BLaER1 treated with 17β-estradiol and CSF1 and Interleukin-3, amounts not matched to agents 10 nM and 100 nM (cell line): ENCODE measurements at regions not wholly inside any gene's neighbourhood (a gene's known extent, or its start where the extent isn't known, plus 50 kb on each side); places are given as distances from the start of the nearest gene placed in this dataset.
A peak's percentile ranks its signal among the peaks of the same experiment; 100 is the strongest.

Experiments
- H3K27ac ChIP-seq, 11 experiments: shearing (Covaris generic); formaldehyde crosslinking; 2 replicates each; pipeline ENCODE4 v1.8.1; 2022
- H3K27me3 ChIP-seq, 11 experiments: shearing (Covaris generic); formaldehyde crosslinking; 2 replicates each; pipeline ENCODE4 v1.8.1; 2022
- H3K36me3 ChIP-seq, 11 experiments: shearing (Covaris generic); formaldehyde crosslinking; 2 replicates each; pipeline ENCODE4 v1.8.1; 2022
- H3K4me1 ChIP-seq, 10 experiments: shearing (Covaris generic); formaldehyde crosslinking; 2 replicates each; pipeline ENCODE4 v1.8.1; 2022
- H3K4me2 ChIP-seq, 11 experiments: shearing (Covaris generic); formaldehyde crosslinking; 2 replicates each; pipeline ENCODE4 v1.8.1; 2022
- H3K4me3 ChIP-seq, 10 experiments: shearing (Covaris generic); formaldehyde crosslinking; 2 replicates each; pipeline ENCODE4 v1.8.1; 2022
- H3K9ac ChIP-seq, 11 experiments: shearing (Covaris generic); formaldehyde crosslinking; 2 replicates each; pipeline ENCODE4 v1.8.1; 2022
- H3K9me3 ChIP-seq, 11 experiments: shearing (Covaris generic); formaldehyde crosslinking; replicated peaks in 1 of 11; 2 replicates each; pipeline ENCODE4 v1.8.1; 2022
- H4K20me1 ChIP-seq, 11 experiments: shearing (Covaris generic); formaldehyde crosslinking; 2 replicates each; pipeline ENCODE4 v1.8.1; 2022
- Cebpa-rat ChIP-seq, 11 experiments: shearing (Covaris generic); IDR thresholded peaks; 2 replicates each; pipeline ENCODE4 v1.8.1; 2022

DNA sequence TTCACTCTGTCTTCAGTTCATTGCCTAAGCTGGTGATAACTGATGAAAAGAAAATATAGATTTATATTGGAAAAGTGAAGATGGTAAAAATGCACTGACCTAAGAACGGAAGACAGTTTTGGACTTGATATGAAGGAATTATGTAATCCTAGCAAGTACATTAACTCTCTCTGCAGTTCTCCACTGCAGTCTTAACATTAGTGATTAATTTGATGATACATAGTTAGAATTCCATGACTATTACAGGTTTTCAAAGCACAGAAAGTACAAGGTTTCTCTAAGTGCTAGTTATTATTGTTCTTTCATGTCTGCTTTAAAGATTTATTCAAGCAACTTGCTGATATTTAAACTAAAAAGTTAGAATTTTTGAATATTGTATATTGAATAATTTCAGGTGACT lies 1591.7 kb upstream of the ADGRL3 start:
- no peak overlapping the region for H3K4me2 ChIP-seq
- H3K4me3 ChIP-seq = no peak overlapping the region
- no peak for TF ChIP-seq Cebpa-rat (IDR thresholded peaks at IDR 0.05)

DNA sequence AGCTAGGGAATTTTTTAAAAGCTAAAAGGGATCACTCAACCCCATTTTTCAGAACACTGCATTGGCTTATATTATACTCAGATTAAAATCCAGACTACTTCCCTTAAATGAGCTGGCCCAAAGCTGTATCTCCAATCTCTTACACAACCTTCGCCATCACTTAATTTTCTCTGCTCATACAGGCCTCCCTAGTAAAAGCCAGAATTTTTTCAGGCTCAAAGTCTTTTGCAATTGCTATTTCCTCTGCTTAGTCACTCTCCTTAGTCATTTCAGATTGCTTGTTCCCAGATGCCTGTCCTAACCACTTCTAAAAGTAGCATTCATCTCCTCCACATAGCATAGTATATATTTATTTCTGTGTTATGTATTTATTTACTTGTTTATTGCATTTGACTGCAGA lies 1587.9 kb upstream of the ADGRL3 start:
- Histone ChIP-seq H3K36me3 (no peaks in the 10 kb centered on the region), H3K4me2 (peak overlapping the region in 6 of 11 experiments; percentile 2 to 63 (median 40); a peak in 8 of 22 replicates), H3K27ac (peak overlapping the region in 4 of 11 experiments; percentile 12 to 55 (median 40); a peak in 5 of 22 replicates), H3K4me3 (no peak overlapping the region), H3K27me3 (no peaks in the 10 kb centered on the region), H3K9me3 (no peaks in the 10 kb centered on the region), H3K9ac (no peak overlapping the region; a peak in 1 of 22 replicates), H3K4me1 (peaks cover 0 to 15% (median 2%) of the 10 kb centered on the region in 10 experiments; a peak in 10 of 20 replicates), H4K20me1 (no peaks in the 10 kb centered on the region)
- TF ChIP-seq Cebpa-rat (IDR thresholded peaks at IDR 0.05) = no peak; a peak in 3 of 22 replicates

More for the DNA sequence above, 1591.7 kb upstream of the ADGRL3 start:
- H3K27me3 ChIP-seq = no peaks in the 10 kb centered on the region
- peaks cover 0 to 19% (median 2%) of the 10 kb centered on the region in 10 experiments; a peak in 10 of 20 replicates for H3K4me1 ChIP-seq
- no peaks in the 10 kb centered on the region for H3K9me3 ChIP-seq
- no peaks in the 10 kb centered on the region for H4K20me1 ChIP-seq
- no peaks in the 10 kb centered on the region for H3K36me3 ChIP-seq
- no peak overlapping the region for H3K27ac ChIP-seq
- H3K9ac ChIP-seq = no peak overlapping the region

DNA sequence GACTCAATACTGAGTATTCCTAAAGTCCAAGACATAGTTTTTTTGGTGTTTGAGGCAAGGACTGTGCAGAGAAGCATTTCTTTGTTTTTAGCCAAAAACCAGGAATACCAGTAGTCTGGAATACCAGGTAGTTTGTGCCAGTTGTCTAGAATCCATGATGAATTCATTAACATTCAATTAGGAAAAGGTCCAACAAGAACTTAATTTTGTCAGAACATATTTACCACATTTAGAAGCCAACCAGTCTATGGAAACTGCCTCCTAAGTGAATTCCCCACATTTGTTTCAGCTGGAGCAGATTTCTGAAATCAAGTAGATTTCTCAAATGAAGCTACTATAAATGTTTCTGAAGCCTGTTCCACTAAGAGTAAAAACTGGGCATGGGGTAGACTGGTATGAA lies 1584.8 kb upstream of the ADGRL3 start:
- Histone ChIP-seq H3K27ac (no peak overlapping the region), H3K4me2 (no peak overlapping the region), H4K20me1 (no peaks in the 10 kb centered on the region), H3K9ac (no peak overlapping the region), H3K27me3 (no peaks in the 10 kb centered on the region), H3K9me3 (no peaks in the 10 kb centered on the region), H3K36me3 (no peaks in the 10 kb centered on the region), H3K4me3 (no peak overlapping the region), H3K4me1 (peaks cover 0 to 15% (median 2%) of the 10 kb centered on the region in 10 experiments; a peak in 10 of 20 replicates)
- no peak for TF ChIP-seq Cebpa-rat (IDR thresholded peaks at IDR 0.05)

DNA sequence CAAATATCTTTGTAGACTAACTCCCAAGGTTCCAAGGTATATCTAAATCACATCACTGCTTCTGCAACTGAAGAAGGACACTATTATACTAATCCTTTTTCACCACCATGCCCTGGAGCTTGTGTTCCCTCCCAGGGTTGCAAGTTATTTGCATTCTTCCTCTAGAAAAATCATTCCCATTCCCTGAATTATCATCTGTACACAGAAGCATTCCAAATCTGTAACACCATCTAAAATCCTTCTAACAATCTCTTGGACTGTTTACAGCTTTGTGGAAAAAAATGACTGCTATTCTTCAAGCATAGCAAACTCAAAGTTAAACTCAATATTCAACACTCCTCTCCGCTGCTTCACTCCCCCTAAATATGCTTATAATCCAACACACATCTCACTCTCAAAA lies 1570.8 kb upstream of the ADGRL3 start:
- TF ChIP-seq Cebpa-rat (IDR thresholded peaks at IDR 0.05) = no peak
- Histone ChIP-seq H3K27ac (no peak overlapping the region), H3K4me3 (no peak overlapping the region), H4K20me1 (no peaks in the 10 kb centered on the region), H3K9me3 (no peaks in the 10 kb centered on the region), H3K4me2 (no peak overlapping the region), H3K9ac (no peak overlapping the region), H3K4me1 (no peaks in the 10 kb centered on the region), H3K36me3 (no peaks in the 10 kb centered on the region), H3K27me3 (no peaks in the 10 kb centered on the region)

DNA sequence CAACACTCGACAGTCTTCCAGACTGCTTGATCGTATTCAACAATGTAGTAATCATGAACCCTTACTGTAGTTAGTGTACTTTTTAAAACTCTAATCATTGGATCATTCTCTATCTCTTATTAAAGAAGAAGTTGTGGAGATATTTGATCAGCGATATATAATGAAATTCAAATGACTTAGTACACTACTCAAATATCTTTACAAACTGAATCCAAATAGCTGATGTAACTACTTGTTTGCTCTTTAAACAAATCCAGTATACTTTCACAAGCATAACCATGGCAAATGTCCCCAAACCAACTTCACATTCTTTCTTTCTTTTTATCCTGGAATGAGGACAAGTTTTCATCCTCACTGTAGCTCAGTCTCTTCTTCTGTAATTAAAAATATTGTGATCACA lies 1569.9 kb upstream of the ADGRL3 start:
- Histone ChIP-seq H3K4me1 (no peaks in the 10 kb centered on the region), H3K9ac (no peak overlapping the region), H3K27me3 (no peaks in the 10 kb centered on the region), H4K20me1 (no peaks in the 10 kb centered on the region), H3K4me3 (no peak overlapping the region), H3K36me3 (no peaks in the 10 kb centered on the region), H3K27ac (no peak overlapping the region), H3K4me2 (no peak overlapping the region), H3K9me3 (no peaks in the 10 kb centered on the region)
- no peak for TF ChIP-seq Cebpa-rat (IDR thresholded peaks at IDR 0.05)

DNA sequence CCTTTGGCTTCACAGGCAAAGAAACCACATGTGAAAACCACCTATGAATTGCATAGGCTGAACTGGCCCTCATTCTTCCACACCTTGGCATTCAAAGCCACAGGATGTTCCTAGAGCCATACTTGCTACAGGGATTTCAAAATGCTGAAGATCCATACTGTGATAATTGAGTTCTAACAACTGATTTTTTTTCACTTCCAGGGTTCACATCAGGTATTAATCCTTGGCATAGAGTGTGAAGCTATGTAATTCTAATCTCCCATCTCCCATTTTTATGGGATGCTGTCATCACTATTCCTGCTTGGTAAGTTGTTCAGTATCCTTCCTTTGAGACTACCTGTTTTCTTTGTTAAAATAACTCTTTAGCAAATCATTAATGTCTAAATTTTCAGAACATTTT lies 1569.2 kb upstream of the ADGRL3 start:
- no peaks in the 10 kb centered on the region for H3K27me3 ChIP-seq
- H3K4me1 ChIP-seq = no peaks in the 10 kb centered on the region
- no peak overlapping the region for H3K27ac ChIP-seq
- H4K20me1 ChIP-seq = no peaks in the 10 kb centered on the region
- no peaks in the 10 kb centered on the region for H3K9me3 ChIP-seq
- H3K4me3 ChIP-seq = no peak overlapping the region
- no peak overlapping the region for H3K9ac ChIP-seq
- TF ChIP-seq Cebpa-rat (IDR thresholded peaks at IDR 0.05) = no peak
- H3K4me2 ChIP-seq = no peak overlapping the region
- no peaks in the 10 kb centered on the region for H3K36me3 ChIP-seq

DNA sequence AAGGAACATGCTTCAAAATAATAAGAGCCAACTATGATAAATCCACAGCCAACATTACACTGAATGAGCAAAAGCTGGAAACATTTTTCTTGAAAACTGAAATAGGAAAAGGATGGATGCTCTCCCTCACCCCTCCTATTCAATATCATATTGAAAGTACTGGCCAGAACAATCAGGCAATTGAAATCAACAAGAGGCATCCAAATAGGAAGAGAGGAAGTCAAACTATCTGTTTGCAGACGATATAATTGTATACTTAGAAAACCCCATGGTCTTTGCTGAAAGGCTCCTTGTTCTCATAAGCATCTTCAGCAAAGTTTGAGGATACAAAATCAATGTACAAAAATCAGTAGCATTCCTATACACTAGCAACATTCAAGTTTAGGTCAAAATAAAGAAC lies 1562.5 kb upstream of the ADGRL3 start:
- no peaks in the 10 kb centered on the region for H3K4me1 ChIP-seq
- no peak overlapping the region for H3K27ac ChIP-seq
- H3K9me3 ChIP-seq = peaks cover 0 to 7% (median 0%) of the 10 kb centered on the region in 11 experiments; a peak in 2 of 22 replicates
- H3K4me3 ChIP-seq = no peak overlapping the region
- no peak for TF ChIP-seq Cebpa-rat (IDR thresholded peaks at IDR 0.05)
- H3K9ac ChIP-seq = no peak overlapping the region
- no peaks in the 10 kb centered on the region for H4K20me1 ChIP-seq
- no peaks in the 10 kb centered on the region for H3K27me3 ChIP-seq
- H3K36me3 ChIP-seq = no peaks in the 10 kb centered on the region
- no peak overlapping the region for H3K4me2 ChIP-seq

DNA sequence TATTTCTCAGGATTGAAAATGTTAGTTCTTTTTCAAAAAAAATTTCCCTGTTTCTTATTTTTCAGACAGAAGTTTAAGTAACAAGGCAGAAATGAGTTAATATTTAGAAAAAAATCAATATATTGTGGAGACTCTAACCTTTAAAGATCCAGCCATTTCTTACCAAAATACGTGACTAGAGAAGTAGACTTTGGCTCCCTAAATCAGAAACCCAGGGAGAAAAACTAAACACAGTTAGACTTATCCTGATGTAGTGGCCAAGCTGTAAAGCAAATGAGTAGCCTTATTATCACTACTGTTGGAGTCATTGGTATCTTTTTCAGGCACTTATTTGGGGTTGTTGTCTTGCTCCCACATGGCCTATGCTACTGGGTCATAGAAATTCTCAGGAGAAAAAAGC lies 1556.4 kb upstream of the ADGRL3 start:
- Histone ChIP-seq H3K27ac (no peak overlapping the region), H3K36me3 (no peaks in the 10 kb centered on the region), H3K4me2 (no peak overlapping the region), H4K20me1 (no peaks in the 10 kb centered on the region), H3K4me1 (peaks cover 0 to 5% (median 0%) of the 10 kb centered on the region in 10 experiments; a peak in 1 of 20 replicates), H3K9me3 (peaks cover 0 to 7% (median 0%) of the 10 kb centered on the region in 11 experiments; a peak in 2 of 22 replicates), H3K4me3 (no peak overlapping the region), H3K9ac (no peak overlapping the region), H3K27me3 (no peaks in the 10 kb centered on the region)
- TF ChIP-seq Cebpa-rat (IDR thresholded peaks at IDR 0.05) = no peak

DNA sequence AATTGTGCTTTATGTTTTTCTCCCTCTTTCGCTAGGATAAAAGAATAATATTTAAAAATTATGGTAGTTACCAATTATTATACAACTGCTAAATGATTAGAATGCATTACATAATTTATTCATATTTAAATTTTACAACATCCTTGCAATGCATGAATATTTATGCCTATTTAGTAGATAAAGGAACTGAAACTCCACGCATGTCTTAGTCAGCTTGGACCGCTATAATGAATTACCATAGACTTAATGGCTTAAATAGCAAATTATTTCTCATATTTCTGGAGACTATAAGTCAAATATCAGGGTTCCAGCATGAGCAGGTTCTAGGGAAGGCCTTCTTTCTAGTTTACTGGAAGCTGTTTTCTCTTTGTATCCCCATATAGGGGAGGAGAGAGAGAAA lies 1555.4 kb upstream of the ADGRL3 start:
- H3K4me2 ChIP-seq = no peak overlapping the region
- H3K36me3 ChIP-seq = no peaks in the 10 kb centered on the region
- H3K4me1 ChIP-seq = peaks cover 0 to 5% (median 0%) of the 10 kb centered on the region in 10 experiments; a peak in 2 of 20 replicates
- no peaks in the 10 kb centered on the region for H4K20me1 ChIP-seq
- no peaks in the 10 kb centered on the region for H3K27me3 ChIP-seq
- TF ChIP-seq Cebpa-rat (IDR thresholded peaks at IDR 0.05) = no peak
- no peaks in the 10 kb centered on the region for H3K9me3 ChIP-seq
- no peak overlapping the region for H3K4me3 ChIP-seq
- no peak overlapping the region for H3K9ac ChIP-seq
- no peak overlapping the region for H3K27ac ChIP-seq

DNA sequence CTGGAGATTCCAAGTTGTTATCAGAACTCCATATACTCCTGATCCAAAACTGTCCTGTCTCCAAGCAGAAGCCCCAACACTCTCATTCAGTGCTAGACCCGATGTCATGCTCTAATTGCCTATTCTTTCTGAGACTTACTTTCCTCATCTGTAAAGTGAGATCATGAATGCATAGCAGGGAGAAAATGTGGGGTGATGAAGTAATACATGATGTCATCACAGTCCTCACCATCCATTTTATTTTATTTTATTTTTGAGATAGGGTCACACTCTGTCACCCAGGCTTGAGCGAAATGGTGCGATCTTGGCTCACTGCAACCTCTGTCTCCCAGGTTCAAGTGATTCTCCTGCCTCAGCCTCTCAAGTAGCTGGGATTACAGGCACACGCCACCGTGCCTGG lies 1554.0 kb upstream of the ADGRL3 start:
- TF ChIP-seq Cebpa-rat (IDR thresholded peaks at IDR 0.05) = no peak
- H3K4me2 ChIP-seq = no peak overlapping the region
- peaks cover 0 to 5% (median 0%) of the 10 kb centered on the region in 10 experiments; a peak in 2 of 20 replicates for H3K4me1 ChIP-seq
- H3K4me3 ChIP-seq = no peak overlapping the region
- no peak overlapping the region for H3K27ac ChIP-seq
- H4K20me1 ChIP-seq = no peaks in the 10 kb centered on the region
- H3K9ac ChIP-seq = no peak overlapping the region
- H3K36me3 ChIP-seq = no peaks in the 10 kb centered on the region
- peaks cover 0 to 12% (median 0%) of the 10 kb centered on the region in 11 experiments; a peak in 4 of 22 replicates for H3K9me3 ChIP-seq
- H3K27me3 ChIP-seq = no peaks in the 10 kb centered on the region
